ENCODE measurements at regions not wholly inside any gene's neighbourhood (a gene's known extent, or its start where the extent isn't known, plus 50 kb on each side); places are given as distances from the start of the nearest gene placed in this dataset.

- H3K27ac ChIP-seq (ENCODE audit: low read depth, low read length): no peak overlapping the region
- no peak for DNase-seq (ENCODE audit: low read depth in 4 of 6, low spot score in 6 of 6)
- H3K4me1 ChIP-seq (ENCODE audit: control insufficient read depth, insufficient read depth, low read length): no peaks in the 10 kb centered on the region
- H3K4me3 ChIP-seq (ENCODE audit: low read depth, low read length): no peak overlapping the region
- no peaks in the 10 kb centered on the region for H3K9me3 ChIP-seq (ENCODE audit: control insufficient read depth, insufficient read depth, low read length)
- WGBS (ENCODE audit: insufficient coverage): 78% methylated on average over 3 of the region's 3 CpGs
- no peaks in the 10 kb centered on the region for H3K36me3 ChIP-seq (ENCODE audit: control insufficient read depth, insufficient read depth, low read length)
- no peaks in the 10 kb centered on the region for H3K27me3 ChIP-seq (ENCODE audit: control insufficient read depth, insufficient read depth, low read length)
Measured at GRCh38 chr11:30150425-30150824, 80.4 kb upstream of the FSHB start.

GRCh38 chr11:30153008-30153407, 77.8 kb upstream of the FSHB start:
- Histone ChIP-seq H3K36me3 (ENCODE audit: control insufficient read depth, insufficient read depth, low read length) (no peaks in the 10 kb centered on the region), H3K4me3 (ENCODE audit: low read depth, low read length) (no peak overlapping the region)
- WGBS (ENCODE audit: insufficient coverage): 87% methylated on average over 3 of the region's 3 CpGs

GRCh38 chr11:30155428-30155827, 75.4 kb upstream of the FSHB start:
- no peak overlapping the region for H3K27ac ChIP-seq (ENCODE audit: low read depth, low read length)
- no peaks in the 10 kb centered on the region for H3K36me3 ChIP-seq (ENCODE audit: control insufficient read depth, insufficient read depth, low read length)
- no peak overlapping the region for H3K4me3 ChIP-seq (ENCODE audit: low read depth, low read length)
- H3K9me3 ChIP-seq (ENCODE audit: control insufficient read depth, insufficient read depth, low read length): no peaks in the 10 kb centered on the region
- DNase-seq (ENCODE audit: low read depth in 4 of 6, low spot score in 6 of 6): no peak
- H3K27me3 ChIP-seq (ENCODE audit: control insufficient read depth, insufficient read depth, low read length): no peaks in the 10 kb centered on the region
- H3K4me1 ChIP-seq (ENCODE audit: control insufficient read depth, insufficient read depth, low read length): no peaks in the 10 kb centered on the region
- no CpG with 5 or more reads among the region's 2 CpGs for WGBS (ENCODE audit: insufficient coverage)

More at GRCh38 chr11:30153008-30153407, 77.8 kb upstream of the FSHB start:
- no peak for DNase-seq (ENCODE audit: low read depth in 4 of 6, low spot score in 6 of 6)
- no peaks in the 10 kb centered on the region for H3K9me3 ChIP-seq (ENCODE audit: control insufficient read depth, insufficient read depth, low read length)
- no peak overlapping the region for H3K27ac ChIP-seq (ENCODE audit: low read depth, low read length)
- no peaks in the 10 kb centered on the region for H3K27me3 ChIP-seq (ENCODE audit: control insufficient read depth, insufficient read depth, low read length)
- H3K4me1 ChIP-seq (ENCODE audit: control insufficient read depth, insufficient read depth, low read length): no peaks in the 10 kb centered on the region

- H3K4me3 ChIP-seq (ENCODE audit: low read depth, low read length): no peak overlapping the region
- no CpG with 5 or more reads among the region's 2 CpGs for WGBS (ENCODE audit: insufficient coverage)
- no peaks in the 10 kb centered on the region for H3K4me1 ChIP-seq (ENCODE audit: control insufficient read depth, insufficient read depth, low read length)
- H3K9me3 ChIP-seq (ENCODE audit: control insufficient read depth, insufficient read depth, low read length): no peaks in the 10 kb centered on the region
- no peak for DNase-seq (ENCODE audit: low read depth in 4 of 6, low spot score in 6 of 6)
- no peak overlapping the region for H3K27ac ChIP-seq (ENCODE audit: low read depth, low read length)
- no peaks in the 10 kb centered on the region for H3K36me3 ChIP-seq (ENCODE audit: control insufficient read depth, insufficient read depth, low read length)
- no peaks in the 10 kb centered on the region for H3K27me3 ChIP-seq (ENCODE audit: control insufficient read depth, insufficient read depth, low read length)
Measured at GRCh38 chr11:30159546-30159945, 71.3 kb upstream of the FSHB start.

- Histone ChIP-seq H3K27ac (ENCODE audit: low read depth, low read length) (no peak overlapping the region), H3K27me3 (ENCODE audit: control insufficient read depth, insufficient read depth, low read length) (no peaks in the 10 kb centered on the region), H3K4me3 (ENCODE audit: low read depth, low read length) (no peak overlapping the region), H3K4me1 (ENCODE audit: control insufficient read depth, insufficient read depth, low read length) (no peaks in the 10 kb centered on the region), H3K36me3 (ENCODE audit: control insufficient read depth, insufficient read depth, low read length) (no peaks in the 10 kb centered on the region), H3K9me3 (ENCODE audit: control insufficient read depth, insufficient read depth, low read length) (no peaks in the 10 kb centered on the region)
- WGBS (ENCODE audit: insufficient coverage): 88% methylated on average over 2 of the region's 3 CpGs
- DNase-seq (ENCODE audit: low read depth in 4 of 6, low spot score in 6 of 6): no peak
Measured at GRCh38 chr11:30165652-30166051, 65.2 kb upstream of the FSHB start.

GRCh38 chr11:30171661-30172060, 59.2 kb upstream of the FSHB start:
- WGBS (ENCODE audit: insufficient coverage): no CpG with 5 or more reads among the region's 2 CpGs
- Histone ChIP-seq H3K4me3 (ENCODE audit: low read depth, low read length) (no peak overlapping the region), H3K4me1 (ENCODE audit: control insufficient read depth, insufficient read depth, low read length) (no peaks in the 10 kb centered on the region), H3K36me3 (ENCODE audit: control insufficient read depth, insufficient read depth, low read length) (no peaks in the 10 kb centered on the region), H3K27me3 (ENCODE audit: control insufficient read depth, insufficient read depth, low read length) (no peaks in the 10 kb centered on the region), H3K27ac (ENCODE audit: low read depth, low read length) (no peak overlapping the region), H3K9me3 (ENCODE audit: control insufficient read depth, insufficient read depth, low read length) (no peaks in the 10 kb centered on the region)
- DNase-seq (ENCODE audit: low read depth in 4 of 6, low spot score in 6 of 6): no peak

GRCh38 chr11:30172158-30172557, 58.7 kb upstream of the FSHB start:
- WGBS (ENCODE audit: insufficient coverage): no CpG with 5 or more reads among the region's 2 CpGs
- H3K4me3 ChIP-seq (ENCODE audit: low read depth, low read length): no peak overlapping the region

GRCh38 chr11:30172883-30173311, 57.9 kb upstream of the FSHB start:
- H3K4me3 ChIP-seq (ENCODE audit: low read depth, low read length): no peak overlapping the region
- no peaks in the 10 kb centered on the region for H3K36me3 ChIP-seq (ENCODE audit: control insufficient read depth, insufficient read depth, low read length)
- no peaks in the 10 kb centered on the region for H3K27me3 ChIP-seq (ENCODE audit: control insufficient read depth, insufficient read depth, low read length)
- H3K9me3 ChIP-seq (ENCODE audit: control insufficient read depth, insufficient read depth, low read length): peaks cover 3% of the 10 kb centered on the region
- 71% methylated on average over 2 of the region's 3 CpGs for WGBS (ENCODE audit: insufficient coverage)
- no peak overlapping the region for H3K27ac ChIP-seq (ENCODE audit: low read depth, low read length)
- no peaks in the 10 kb centered on the region for H3K4me1 ChIP-seq (ENCODE audit: control insufficient read depth, insufficient read depth, low read length)
- DNase-seq (ENCODE audit: low read depth in 4 of 6, low spot score in 6 of 6): no peak

More at GRCh38 chr11:30172158-30172557, 58.7 kb upstream of the FSHB start:
- no peaks in the 10 kb centered on the region for H3K9me3 ChIP-seq (ENCODE audit: control insufficient read depth, insufficient read depth, low read length)
- H3K27me3 ChIP-seq (ENCODE audit: control insufficient read depth, insufficient read depth, low read length): no peaks in the 10 kb centered on the region
- no peaks in the 10 kb centered on the region for H3K4me1 ChIP-seq (ENCODE audit: control insufficient read depth, insufficient read depth, low read length)
- no peak overlapping the region for H3K27ac ChIP-seq (ENCODE audit: low read depth, low read length)
- no peaks in the 10 kb centered on the region for H3K36me3 ChIP-seq (ENCODE audit: control insufficient read depth, insufficient read depth, low read length)
- DNase-seq (ENCODE audit: low read depth in 4 of 6, low spot score in 6 of 6): no peak

- peaks cover 3% of the 10 kb centered on the region for H3K9me3 ChIP-seq (ENCODE audit: control insufficient read depth, insufficient read depth, low read length)
- peak in 1 of 6 donors; percentile 20 for DNase-seq (ENCODE audit: low read depth in 4 of 6, low spot score in 6 of 6)
- no CpG with 5 or more reads among the region's 2 CpGs for WGBS (ENCODE audit: insufficient coverage)
- H3K4me1 ChIP-seq (ENCODE audit: control insufficient read depth, insufficient read depth, low read length): no peaks in the 10 kb centered on the region
- H3K4me3 ChIP-seq (ENCODE audit: low read depth, low read length): no peak overlapping the region
- no peaks in the 10 kb centered on the region for H3K27me3 ChIP-seq (ENCODE audit: control insufficient read depth, insufficient read depth, low read length)
- H3K27ac ChIP-seq (ENCODE audit: low read depth, low read length): no peak overlapping the region
- no peaks in the 10 kb centered on the region for H3K36me3 ChIP-seq (ENCODE audit: control insufficient read depth, insufficient read depth, low read length)
Measured at GRCh38 chr11:30174265-30175020, 56.4 kb upstream of the FSHB start.

All from spinal cord (tissue), 9 donors.